Mammary epithelial cell (primary cell): ENCODE measurements at regions not wholly inside any gene's neighbourhood (a gene's known extent, or its start where the extent isn't known, plus 50 kb on each side); places are given as distances from the start of the nearest gene placed in this dataset.

Experiments
- CTCF ChIP-seq, 2 donors: IDR thresholded peaks in 1 of 2; conservative IDR thresholded peaks in 1 of 2; 2 replicates each; pipeline ENCODE4 v1.5.1; 2011 to 2012; ENCODE audit warnings: inconsistent platforms in 2 of 2, low read length in 2 of 2, mild to moderate bottlenecking in 2 of 2, control low read depth in 1 of 2, low read depth in 1 of 2; ENCODE audit not compliant: insufficient read depth in 1 of 2; ENCODE audit errors: extremely low read depth in 1 of 2
- EZH2 ChIP-seq: IDR thresholded peaks from 2 replicates; pipeline ENCODE4 v1.6.1; 2012; ENCODE audit warnings: low read length, inconsistent platforms, borderline replicate concordance

- TF ChIP-seq CTCF (conservative IDR thresholded peaks at IDR 0.05 in 1 of 2, IDR thresholded peaks at IDR 0.05 in 1 of 2; ENCODE audit: extremely low read depth in 1 of 2, insufficient read depth in 1 of 2, low read depth in 1 of 2, low read length in 2 of 2) (no peak), EZH2 (no peak)
These were observed 150.8 kb downstream of the TLE3 start for GRCh38 chr15:69946870-69947269.
